ENCODE measurements at regions not wholly inside any gene's neighbourhood (a gene's known extent, or its start where the extent isn't known, plus 50 kb on each side); places are given as distances from the start of the nearest gene placed in this dataset.

DNA sequence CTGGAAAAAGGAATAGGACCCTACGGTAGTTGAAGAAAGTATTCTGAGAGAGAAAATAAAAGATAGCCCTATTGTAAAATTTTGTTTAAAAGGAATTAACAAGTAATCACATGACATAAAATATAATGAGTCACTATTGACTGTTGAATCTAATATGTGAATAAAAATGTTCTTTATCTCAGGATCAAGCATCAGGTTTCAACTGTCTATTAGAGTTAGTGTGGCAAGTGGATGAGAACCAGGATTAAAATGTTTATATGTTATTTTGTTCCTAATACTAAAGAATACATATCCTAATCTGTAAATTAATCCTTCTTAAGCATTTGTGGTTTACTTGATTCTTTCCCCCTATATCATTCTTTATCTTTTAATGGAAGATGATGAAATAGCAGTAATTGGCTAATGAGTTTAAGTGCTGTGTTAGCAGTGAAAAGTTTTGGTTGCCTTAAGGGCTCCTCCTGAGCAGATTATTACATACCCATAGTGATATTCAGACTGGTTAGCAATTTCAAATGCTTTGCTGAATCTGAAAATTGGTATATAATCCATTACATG, 101.8 kb upstream of the BCHE start:
- 100% methylated on average over 1 of the region's 1 CpG for WGBS (ENCODE audit: insufficient coverage, low coverage, missing lambda C conversion rate)
- POLR2A ChIA-PET: no interaction called here
- FAIRE-seq: no peak
- TF ChIP-seq FUS (optimal IDR thresholded peaks at IDR 0.05; ENCODE audit: low read depth, low read length) (no peak), MEF2A (IDR thresholded peaks at IDR 0.05; ENCODE audit: control insufficient read depth, low read depth, low read length) (no peak), GTF2E2 (tag; IDR thresholded peaks at IDR 0.05) (no peak), ZBTB8A (IDR thresholded peaks at IDR 0.05; ENCODE audit: partially characterized antibody) (no peak), RBFOX2 (IDR thresholded peaks at IDR 0.05; ENCODE audit: low read depth, low read length) (no peak), TAF9B (IDR thresholded peaks at IDR 0.05; ENCODE audit: partially characterized antibody) (no peak), ZSCAN29 (IDR thresholded peaks at IDR 0.05) (no peak), ZNF696 (CRISPR knock-in tag; conservative IDR thresholded peaks at IDR 0.05) (no peak), POLR3G (IDR thresholded peaks at IDR 0.05; ENCODE audit: extremely low read depth, insufficient read length, insufficient replicate concordance) (no peak), PHF8 (IDR thresholded peaks at IDR 0.05; ENCODE audit: borderline replicate concordance, low read length) (no peak), ZNF143 (CRISPR knock-in tag; IDR thresholded peaks at IDR 0.05) (no peak), NBN (IDR thresholded peaks at IDR 0.05; ENCODE audit: low read depth) (no peak), CBX3 (IDR thresholded peaks at IDR 0.05; ENCODE audit: borderline replicate concordance in 1 of 2, low read length in 2 of 2) (no peak)
- TF ChIP-seq, protein P1, sequence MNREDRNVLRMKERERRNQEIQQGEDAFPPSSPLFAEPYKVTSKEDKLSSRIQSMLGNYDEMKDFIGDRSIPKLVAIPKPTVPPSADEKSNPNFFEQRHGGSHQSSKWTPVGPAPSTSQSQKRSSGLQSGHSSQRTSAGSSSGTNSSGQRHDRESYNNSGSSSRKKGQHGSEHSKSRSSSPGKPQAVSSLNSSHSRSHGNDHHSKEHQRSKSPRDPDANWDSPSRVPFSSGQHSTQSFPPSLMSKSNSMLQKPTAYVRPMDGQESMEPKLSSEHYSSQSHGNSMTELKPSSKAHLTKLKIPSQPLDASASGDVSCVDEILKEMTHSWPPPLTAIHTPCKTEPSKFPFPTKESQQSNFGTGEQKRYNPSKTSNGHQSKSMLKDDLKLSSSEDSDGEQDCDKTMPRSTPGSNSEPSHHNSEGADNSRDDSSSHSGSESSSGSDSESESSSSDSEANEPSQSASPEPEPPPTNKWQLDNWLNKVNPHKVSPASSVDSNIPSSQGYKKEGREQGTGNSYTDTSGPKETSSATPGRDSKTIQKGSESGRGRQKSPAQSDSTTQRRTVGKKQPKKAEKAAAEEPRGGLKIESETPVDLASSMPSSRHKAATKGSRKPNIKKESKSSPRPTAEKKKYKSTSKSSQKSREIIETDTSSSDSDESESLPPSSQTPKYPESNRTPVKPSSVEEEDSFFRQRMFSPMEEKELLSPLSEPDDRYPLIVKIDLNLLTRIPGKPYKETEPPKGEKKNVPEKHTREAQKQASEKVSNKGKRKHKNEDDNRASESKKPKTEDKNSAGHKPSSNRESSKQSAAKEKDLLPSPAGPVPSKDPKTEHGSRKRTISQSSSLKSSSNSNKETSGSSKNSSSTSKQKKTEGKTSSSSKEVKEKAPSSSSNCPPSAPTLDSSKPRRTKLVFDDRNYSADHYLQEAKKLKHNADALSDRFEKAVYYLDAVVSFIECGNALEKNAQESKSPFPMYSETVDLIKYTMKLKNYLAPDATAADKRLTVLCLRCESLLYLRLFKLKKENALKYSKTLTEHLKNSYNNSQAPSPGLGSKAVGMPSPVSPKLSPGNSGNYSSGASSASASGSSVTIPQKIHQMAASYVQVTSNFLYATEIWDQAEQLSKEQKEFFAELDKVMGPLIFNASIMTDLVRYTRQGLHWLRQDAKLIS (CRISPR knock-in tag; IDR thresholded peaks at IDR 0.05): no peak
- TF ChIP-seq, protein P2, sequence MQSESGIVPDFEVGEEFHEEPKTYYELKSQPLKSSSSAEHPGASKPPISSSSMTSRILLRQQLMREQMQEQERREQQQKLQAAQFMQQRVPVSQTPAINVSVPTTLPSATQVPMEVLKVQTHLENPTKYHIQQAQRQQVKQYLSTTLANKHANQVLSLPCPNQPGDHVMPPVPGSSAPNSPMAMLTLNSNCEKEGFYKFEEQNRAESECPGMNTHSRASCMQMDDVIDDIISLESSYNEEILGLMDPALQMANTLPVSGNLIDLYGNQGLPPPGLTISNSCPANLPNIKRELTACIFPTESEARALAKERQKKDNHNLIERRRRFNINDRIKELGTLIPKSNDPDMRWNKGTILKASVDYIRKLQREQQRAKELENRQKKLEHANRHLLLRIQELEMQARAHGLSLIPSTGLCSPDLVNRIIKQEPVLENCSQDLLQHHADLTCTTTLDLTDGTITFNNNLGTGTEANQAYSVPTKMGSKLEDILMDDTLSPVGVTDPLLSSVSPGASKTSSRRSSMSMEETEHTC (IDR thresholded peaks at IDR 0.05): no peak
- TF ChIP-seq, protein P3, sequence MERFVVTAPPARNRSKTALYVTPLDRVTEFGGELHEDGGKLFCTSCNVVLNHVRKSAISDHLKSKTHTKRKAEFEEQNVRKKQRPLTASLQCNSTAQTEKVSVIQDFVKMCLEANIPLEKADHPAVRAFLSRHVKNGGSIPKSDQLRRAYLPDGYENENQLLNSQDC (CRISPR knock-in tag; IDR thresholded peaks at IDR 0.05): no peak
- TF ChIP-seq, protein P4, sequence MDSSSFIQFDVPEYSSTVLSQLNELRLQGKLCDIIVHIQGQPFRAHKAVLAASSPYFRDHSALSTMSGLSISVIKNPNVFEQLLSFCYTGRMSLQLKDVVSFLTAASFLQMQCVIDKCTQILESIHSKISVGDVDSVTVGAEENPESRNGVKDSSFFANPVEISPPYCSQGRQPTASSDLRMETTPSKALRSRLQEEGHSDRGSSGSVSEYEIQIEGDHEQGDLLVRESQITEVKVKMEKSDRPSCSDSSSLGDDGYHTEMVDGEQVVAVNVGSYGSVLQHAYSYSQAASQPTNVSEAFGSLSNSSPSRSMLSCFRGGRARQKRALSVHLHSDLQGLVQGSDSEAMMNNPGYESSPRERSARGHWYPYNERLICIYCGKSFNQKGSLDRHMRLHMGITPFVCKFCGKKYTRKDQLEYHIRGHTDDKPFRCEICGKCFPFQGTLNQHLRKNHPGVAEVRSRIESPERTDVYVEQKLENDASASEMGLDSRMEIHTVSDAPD (CRISPR knock-in tag; IDR thresholded peaks at IDR 0.05): no peak

More for the DNA sequence above, 101.8 kb upstream of the BCHE start:
- BruUV-seq (replicated peaks): no TSS peak
- no peak overlapping the region for H3K4me2 ChIP-seq (ENCODE audit: insufficient read depth, low read length)
- H3K4me3 ChIP-seq: no peak overlapping the region
- no peak overlapping the region for H2AFZ ChIP-seq (ENCODE audit: low read depth, low read length)
- no peak for DNase-seq (ENCODE audit: extremely low read depth in 1 of 4, low spot score in 3 of 4)
- ATAC-seq: no peak
- no peak overlapping the region for H3K27ac ChIP-seq (ENCODE audit: extremely low read depth, low read depth, low read length)
- no peaks in the 10 kb centered on the region for H3K9me1 ChIP-seq (ENCODE audit: control insufficient read depth, insufficient read depth, low read length)
- intact Hi-C loops (cut with micrococcal nuclease) (no loop called here), in situ Hi-C loops (cut with MboI) (no loop called here)
- no peaks in the 10 kb centered on the region for H4K20me1 ChIP-seq (replicated peaks; ENCODE audit: control insufficient read depth, insufficient read depth, low read length)
- no peaks in the 10 kb centered on the region for H3K4me1 ChIP-seq (replicated peaks in 1 of 2; ENCODE audit: control insufficient read depth in 2 of 2, insufficient read depth in 2 of 2, low read length in 2 of 2)
- H3K27me3 ChIP-seq (ENCODE audit: control insufficient read depth in 2 of 2, insufficient read depth in 2 of 2, low read length in 2 of 2): no peaks in the 10 kb centered on the region
- CTCF ChIA-PET (ENCODE audit: low intra/inter-chr PET ratio): no interaction called here
- no peaks in the 10 kb centered on the region for H3K79me2 ChIP-seq (ENCODE audit: control insufficient read depth, insufficient read depth, low read length)
- H3K9ac ChIP-seq (ENCODE audit: insufficient read depth in 1 of 2, low read depth in 2 of 2, low read length in 2 of 2): no peak overlapping the region
- no peaks in the 10 kb centered on the region for H3K36me3 ChIP-seq (ENCODE audit: control insufficient read depth, insufficient read depth, low read length)
- H3K9me3 ChIP-seq (replicated peaks; ENCODE audit: control insufficient read depth, insufficient read depth, low read depth, low read length): no peaks in the 10 kb centered on the region; the same call in 1 of the 2 replicates

All from K562 (cell line).